Mesothelial cell of epicardium (in vitro differentiated cells): ENCODE measurements at regions not wholly inside any gene's neighbourhood (a gene's known extent, or its start where the extent isn't known, plus 50 kb on each side); places are given as distances from the start of the nearest gene placed in this dataset.

Source experiments
- DNase-seq, 2 experiments: peaks; one replicate each; pipeline ENCODE4 v3.0.0; 2021; ENCODE audit warnings: low spot score in 2 of 2; ENCODE audit not compliant: unreplicated experiment in 2 of 2
- H3K27ac Mint-ChIP-seq: 2 replicates; pipeline ENCODE4 v1.8.0; 2021; ENCODE audit warnings: mixed read lengths
- H3K27me3 Mint-ChIP-seq: 2 replicates; pipeline ENCODE4 v1.8.0; 2021; ENCODE audit warnings: low read depth, mixed read lengths
- H3K36me3 Mint-ChIP-seq: 2 replicates; pipeline ENCODE4 v1.8.0; 2021; ENCODE audit warnings: mixed read lengths
- H3K4me1 Mint-ChIP-seq: 2 replicates; pipeline ENCODE4 v1.8.0; 2021; ENCODE audit warnings: mixed read lengths
- H3K4me3 Mint-ChIP-seq: 2 replicates; pipeline ENCODE4 v1.8.0; 2021; ENCODE audit warnings: mild to moderate bottlenecking, moderate library complexity, mixed read lengths
- H3K9me3 Mint-ChIP-seq: 2 replicates; pipeline ENCODE4 v1.8.0; 2021; ENCODE audit warnings: mixed read lengths
- CTCF ChIP-seq: fragments of 200-600 bp; sonication (generic); IDR thresholded peaks from one replicate; pipeline ENCODE4 v1.5.0; 2021; ENCODE audit warnings: antibody characterized with exemption; ENCODE audit not compliant: unreplicated experiment

- Mint-ChIP-seq H3K4me3 (no peak overlapping the region), H3K36me3 (no peaks in the 10 kb centered on the region), H3K9me3 (no peaks in the 10 kb centered on the region), H3K27me3 (no peaks in the 10 kb centered on the region), H3K4me1 (peaks cover 6% of the 10 kb centered on the region), H3K27ac (no peak overlapping the region)
- no peak for TF ChIP-seq CTCF
- no peak for DNase-seq
Measured at GRCh38 chr2:77910136-77910535, 388.0 kb upstream of the LRRTM4 start.

GRCh38 chr2:77920838-77921366, 398.7 kb upstream of the LRRTM4 start:
- TF ChIP-seq CTCF, result no peak
- no peaks in the 10 kb centered on the region for H3K4me1 Mint-ChIP-seq
- DNase-seq, result no peak
- H3K36me3 Mint-ChIP-seq, result no peaks in the 10 kb centered on the region
- H3K27me3 Mint-ChIP-seq, result no peaks in the 10 kb centered on the region
- H3K27ac Mint-ChIP-seq, result no peak overlapping the region
- H3K4me3 Mint-ChIP-seq, result no peak overlapping the region
- H3K9me3 Mint-ChIP-seq, result peaks cover 3% of the 10 kb centered on the region

GRCh38 chr2:77922567-77922966, 400.4 kb upstream of the LRRTM4 start:
- no peak for TF ChIP-seq CTCF
- H3K4me3 Mint-ChIP-seq, result no peak overlapping the region
- H3K9me3 Mint-ChIP-seq, result peaks cover 15% of the 10 kb centered on the region
- H3K27ac Mint-ChIP-seq, result no peak overlapping the region
- H3K4me1 Mint-ChIP-seq, result no peaks in the 10 kb centered on the region
- no peak for DNase-seq
- no peaks in the 10 kb centered on the region for H3K27me3 Mint-ChIP-seq
- peaks cover 2% of the 10 kb centered on the region for H3K36me3 Mint-ChIP-seq

GRCh38 chr2:77937366-77937765, 415.2 kb upstream of the LRRTM4 start:
- Mint-ChIP-seq H3K4me1 (no peaks in the 10 kb centered on the region), H3K36me3 (no peaks in the 10 kb centered on the region), H3K4me3 (no peak overlapping the region), H3K27ac (no peak overlapping the region), H3K9me3 (peaks cover 12% of the 10 kb centered on the region), H3K27me3 (no peaks in the 10 kb centered on the region)
- DNase-seq, result no peak
- TF ChIP-seq CTCF, result no peak

- Mint-ChIP-seq H3K4me3 (no peak overlapping the region), H3K27ac (no peak overlapping the region), H3K27me3 (no peaks in the 10 kb centered on the region), H3K9me3 (peaks cover 4% of the 10 kb centered on the region), H3K4me1 (no peaks in the 10 kb centered on the region), H3K36me3 (no peaks in the 10 kb centered on the region)
- TF ChIP-seq CTCF, result no peak
- DNase-seq, result no peak
Measured at GRCh38 chr2:77938462-77938861, 416.3 kb upstream of the LRRTM4 start.

DNA sequence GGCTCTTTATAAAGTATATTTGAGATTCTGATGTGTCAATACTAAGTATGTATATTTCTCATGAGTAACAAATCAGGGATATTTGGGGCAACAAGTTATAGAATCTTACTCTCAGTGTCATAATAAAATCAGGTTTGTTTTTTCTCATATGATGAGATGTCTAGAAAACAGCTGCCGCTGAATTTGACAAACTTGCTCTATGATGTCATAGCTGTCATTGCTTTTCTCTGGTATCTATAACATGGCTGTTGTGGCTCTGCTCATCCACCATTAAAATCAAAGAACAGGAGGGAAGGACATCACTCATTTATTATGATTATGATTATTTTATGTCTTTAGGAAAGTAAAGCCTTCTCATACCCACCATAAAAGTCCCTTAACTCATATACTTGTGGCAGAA, 417.2 kb upstream of the LRRTM4 start:
- TF ChIP-seq CTCF, result no peak
- Mint-ChIP-seq H3K9me3 (no peaks in the 10 kb centered on the region), H3K4me1 (no peaks in the 10 kb centered on the region), H3K27ac (no peak overlapping the region), H3K4me3 (no peak overlapping the region), H3K36me3 (no peaks in the 10 kb centered on the region), H3K27me3 (no peaks in the 10 kb centered on the region)
- no peak for DNase-seq
